T-cell (primary cell): ENCODE measurements at regions not wholly inside any gene's neighbourhood (a gene's known extent, or its start where the extent isn't known, plus 50 kb on each side); places are given as distances from the start of the nearest gene placed in this dataset.

Experiments used
- ATAC-seq, 4 experiments: fragments of 200-7000 bp in 3 of 4; fragments of 150-1000 bp in 1 of 4; cut with Tn5 transposase; replicated peaks in 1 of 4; 1 replicate in 3 of 4; 2 replicates in 1 of 4; pipeline ENCODE4 v1.10.0; 2021; ENCODE audit warnings: moderate library complexity in 3 of 4, mild to moderate bottlenecking in 2 of 4, moderate number of reproducible peaks in 1 of 4
- CTCF ChIA-PET, 2 donors: fragments of 300-600 bp; sonication (Branson Sonifier 250); formaldehyde crosslinking; loops; one replicate each; lab custom pipeline; 2022; ENCODE audit warnings: antibody characterized with exemption in 2 of 2; lab: Charles Lee
- POLR2A ChIA-PET, 2 donors: fragments of 300-600 bp; sonication (Branson Sonifier 250); formaldehyde crosslinking; loops; one replicate each; lab custom pipeline; 2022; ENCODE audit warnings: antibody characterized with exemption in 2 of 2; lab: Charles Lee
- DNase-seq, 35 experiments: peaks; one replicate each; pipeline versions ENCODE4 v3.0.0 to v3.0.0-alpha.2; 2013 to 2023
- H3K27ac ChIP-seq: one replicate; pipeline ENCODE4 v1.5.1; 2013; ENCODE audit warnings: low read length
- H3K27me3 ChIP-seq, 2 experiments: replicated peaks in 1 of 2; 1 replicate in 1 of 2; 2 replicates in 1 of 2; pipeline versions ENCODE4 v1.6.1 to v1.7.0; 2013; ENCODE audit warnings: low read length in 1 of 2, mixed read lengths in 1 of 2; ENCODE audit not compliant: control insufficient read depth in 2 of 2, insufficient read depth in 2 of 2; ENCODE audit errors: extremely low read depth in 1 of 2
- H3K36me3 ChIP-seq, 2 donors: 1 replicate in 1 of 2; 2 replicates in 1 of 2; pipeline versions ENCODE4 v1.6.1 to v1.7.0; 2013; ENCODE audit warnings: low read length in 1 of 2; ENCODE audit not compliant: control insufficient read depth in 2 of 2, insufficient read depth in 1 of 2; ENCODE audit errors: extremely low read depth in 1 of 2
- H3K4me1 ChIP-seq, 2 experiments: 1 replicate in 1 of 2; 2 replicates in 1 of 2; pipeline versions ENCODE4 v1.6.1 to v1.7.0; 2013; ENCODE audit warnings: low read length in 2 of 2, mixed read lengths in 1 of 2; ENCODE audit not compliant: insufficient read depth in 2 of 2, control insufficient read depth in 1 of 2; ENCODE audit errors: extremely low read depth in 1 of 2
- H3K4me3 ChIP-seq, 2 donors: 1 replicate in 1 of 2; 2 replicates in 1 of 2; pipeline versions ENCODE4 v1.5.1 to v1.7.0; 2013; ENCODE audit warnings: mild to moderate bottlenecking in 2 of 2, low read length in 1 of 2, moderate library complexity in 1 of 2; ENCODE audit not compliant: control insufficient read depth in 1 of 2; ENCODE audit errors: extremely low read depth in 1 of 2
- H3K9me3 ChIP-seq: 2 replicates; pipeline ENCODE4 v1.7.0; 2013
- H3K27ac Mint-ChIP-seq, 2 donors: one replicate each; pipeline ENCODE4 v1.8.0; 2020 to 2021; ENCODE audit warnings: mild to moderate bottlenecking in 2 of 2, mixed read lengths in 2 of 2
- H3K27me3 Mint-ChIP-seq, 2 donors: one replicate each; pipeline ENCODE4 v1.8.0; 2021 to 2022; ENCODE audit warnings: mixed read lengths in 2 of 2
- H3K36me3 Mint-ChIP-seq: one replicate; pipeline ENCODE4 v1.8.0; 2021; ENCODE audit warnings: mixed read lengths
- H3K4me1 Mint-ChIP-seq, 3 donors: one replicate each; pipeline ENCODE4 v1.8.0; 2020 to 2022; ENCODE audit warnings: mixed read lengths in 3 of 3, mild to moderate bottlenecking in 1 of 3
- H3K4me3 Mint-ChIP-seq, 3 donors: one replicate each; pipeline ENCODE4 v1.8.0; 2020 to 2022; ENCODE audit warnings: mild to moderate bottlenecking in 3 of 3, mixed read lengths in 3 of 3, moderate library complexity in 3 of 3
- H3K9me3 Mint-ChIP-seq, 3 donors: one replicate each; pipeline ENCODE4 v1.8.0; 2020 to 2022; ENCODE audit warnings: mixed read lengths in 3 of 3
- WGBS: methylation state at CpG from one replicate; pipeline ENCODE4 v1.1.5; 2013; ENCODE audit warnings: missing lambda C conversion rate; ENCODE audit not compliant: insufficient coverage; 5-methylcytosine and 5-hydroxymethylcytosine counted together

GRCh38 chr4:136484996-136485395 is 1047.3 kb downstream of the PCDH18 start:
- Mint-ChIP-seq H3K36me3 (no peaks in the 10 kb centered on the region), H3K4me3 (no peak overlapping the region), H3K9me3 (peaks cover 0 to 22% (median 11%) of the 10 kb centered on the region in 3 donors), H3K27ac (no peak overlapping the region), H3K27me3 (no peaks in the 10 kb centered on the region), H3K4me1 (no peaks in the 10 kb centered on the region)
- Histone ChIP-seq H3K4me3 (no peak overlapping the region), H3K36me3 (no peaks in the 10 kb centered on the region), H3K4me1 (no peaks in the 10 kb centered on the region), H3K9me3 (no peaks in the 10 kb centered on the region), H3K27ac (no peak overlapping the region), H3K27me3 (no peaks in the 10 kb centered on the region)
- no CpG with 5 or more reads among the region's 2 CpGs for WGBS
- ChIA-PET POLR2A (no interaction called here), CTCF (no interaction called here)
- ATAC-seq, result no peak
- no peak for DNase-seq

- Mint-ChIP-seq H3K4me3 (no peak overlapping the region), H3K27me3 (no peaks in the 10 kb centered on the region), H3K4me1 (no peaks in the 10 kb centered on the region), H3K36me3 (no peaks in the 10 kb centered on the region), H3K9me3 (peaks cover 4 to 6% (median 5%) of the 10 kb centered on the region in 3 donors), H3K27ac (no peak overlapping the region)
- no peak overlapping the region for H3K4me3 ChIP-seq
- H3K4me1 ChIP-seq, result no peaks in the 10 kb centered on the region
- peaks cover 3% of the 10 kb centered on the region for H3K9me3 ChIP-seq
- POLR2A ChIA-PET, result no interaction called here
- H3K27ac ChIP-seq, result no peak overlapping the region
- ATAC-seq (no peak), DNase-seq (no peak)
- no peaks in the 10 kb centered on the region for H3K36me3 ChIP-seq
- no peaks in the 10 kb centered on the region for H3K27me3 ChIP-seq
- WGBS, result no CpG with 5 or more reads among the region's 1 CpG
- CTCF ChIA-PET, result no interaction called here
Measured at GRCh38 chr4:136476753-136477152, 1055.5 kb downstream of the PCDH18 start.

GRCh38 chr4:136471051-136471450 is 1061.2 kb downstream of the PCDH18 start:
- ChIA-PET POLR2A (no interaction called here), CTCF (interaction anchor here in 1 of 2 donors (0.6 kb wide), 1 partner anchor 94 kb away, joined by 3 read pairs; no protein-coding TSS in a partner anchor)
- peaks cover 8 to 17% (median 17%) of the 10 kb centered on the region in 3 donors for H3K9me3 Mint-ChIP-seq
- H3K9me3 ChIP-seq, result peaks cover 3% of the 10 kb centered on the region
- no peaks in the 10 kb centered on the region for H3K27me3 ChIP-seq
- no peak overlapping the region for H3K4me3 Mint-ChIP-seq
- H3K27ac ChIP-seq, result no peak overlapping the region
- no peaks in the 10 kb centered on the region for H3K36me3 ChIP-seq
- no peak overlapping the region for H3K27ac Mint-ChIP-seq
- H3K27me3 Mint-ChIP-seq, result no peaks in the 10 kb centered on the region
- H3K4me1 ChIP-seq, result no peaks in the 10 kb centered on the region
- no peaks in the 10 kb centered on the region for H3K4me1 Mint-ChIP-seq
- H3K36me3 Mint-ChIP-seq, result no peaks in the 10 kb centered on the region
- DNase-seq (no peak), ATAC-seq (no peak)
- no peak overlapping the region for H3K4me3 ChIP-seq
- 100% methylated on average over 1 of the region's 2 CpGs for WGBS

- CTCF ChIA-PET, result no interaction called here
- POLR2A ChIA-PET, result no interaction called here
- WGBS, result no CpG with 5 or more reads among the region's 1 CpG
Measured at GRCh38 chr4:136465691-136466090, 1066.6 kb downstream of the PCDH18 start.

GRCh38 chr4:136463941-136464340 is 1068.4 kb downstream of the PCDH18 start:
- Mint-ChIP-seq H3K4me1 (no peaks in the 10 kb centered on the region), H3K27ac (no peak overlapping the region), H3K36me3 (no peaks in the 10 kb centered on the region), H3K27me3 (no peaks in the 10 kb centered on the region), H3K9me3 (peaks cover 7 to 25% (median 12%) of the 10 kb centered on the region in 3 donors), H3K4me3 (no peak overlapping the region)
- no peaks in the 10 kb centered on the region for H3K9me3 ChIP-seq
- no peak for DNase-seq
- H3K27me3 ChIP-seq, result no peaks in the 10 kb centered on the region
- no peaks in the 10 kb centered on the region for H3K36me3 ChIP-seq
- ChIA-PET CTCF (no interaction called here), POLR2A (interaction anchor here in 1 of 2 donors (0.6 kb wide), 1 partner anchor 54 kb away, joined by 4 read pairs; no protein-coding TSS in a partner anchor)
- no peak for ATAC-seq
- H3K4me1 ChIP-seq, result no peaks in the 10 kb centered on the region
- no peak overlapping the region for H3K4me3 ChIP-seq
- H3K27ac ChIP-seq, result no peak overlapping the region
- 100% methylated on average over 1 of the region's 1 CpG for WGBS

More at GRCh38 chr4:136465691-136466090, 1066.6 kb downstream of the PCDH18 start:
- Histone ChIP-seq H3K9me3 (no peaks in the 10 kb centered on the region), H3K36me3 (no peaks in the 10 kb centered on the region), H3K4me3 (no peak overlapping the region), H3K4me1 (no peaks in the 10 kb centered on the region), H3K27me3 (no peaks in the 10 kb centered on the region), H3K27ac (no peak overlapping the region)
- DNase-seq (no peak), ATAC-seq (no peak)
- Mint-ChIP-seq H3K9me3 (peaks cover 12 to 33% (median 13%) of the 10 kb centered on the region in 3 donors), H3K27me3 (no peaks in the 10 kb centered on the region), H3K4me1 (no peaks in the 10 kb centered on the region), H3K4me3 (no peak overlapping the region), H3K27ac (no peak overlapping the region), H3K36me3 (no peaks in the 10 kb centered on the region)

- Mint-ChIP-seq H3K9me3 (peaks cover 2 to 20% (median 9%) of the 10 kb centered on the region in 3 donors), H3K27me3 (no peaks in the 10 kb centered on the region), H3K36me3 (no peaks in the 10 kb centered on the region), H3K4me3 (no peak overlapping the region), H3K27ac (no peak overlapping the region), H3K4me1 (no peaks in the 10 kb centered on the region)
- no peaks in the 10 kb centered on the region for H3K4me1 ChIP-seq
- ATAC-seq, result no peak
- H3K27ac ChIP-seq, result no peak overlapping the region
- DNase-seq, result no peak
- no peak overlapping the region for H3K4me3 ChIP-seq
- CTCF ChIA-PET, result no interaction called here
- no CpG with 5 or more reads among the region's 6 CpGs for WGBS
- H3K9me3 ChIP-seq, result no peaks in the 10 kb centered on the region
- no peaks in the 10 kb centered on the region for H3K36me3 ChIP-seq
- POLR2A ChIA-PET, result no interaction called here
- H3K27me3 ChIP-seq, result no peaks in the 10 kb centered on the region
Measured at GRCh38 chr4:136461533-136461932, 1070.8 kb downstream of the PCDH18 start.

- POLR2A ChIA-PET, result no interaction called here
- Mint-ChIP-seq H3K9me3 (peaks cover 6 to 9% (median 8%) of the 10 kb centered on the region in 3 donors), H3K27ac (no peak overlapping the region), H3K36me3 (no peaks in the 10 kb centered on the region), H3K27me3 (no peaks in the 10 kb centered on the region), H3K4me3 (no peak overlapping the region), H3K4me1 (no peaks in the 10 kb centered on the region)
- Histone ChIP-seq H3K36me3 (no peaks in the 10 kb centered on the region), H3K9me3 (no peaks in the 10 kb centered on the region), H3K27me3 (no peaks in the 10 kb centered on the region), H3K4me1 (no peaks in the 10 kb centered on the region), H3K27ac (no peak overlapping the region), H3K4me3 (no peak overlapping the region)
- ATAC-seq (no peak), DNase-seq (no peak)
- CTCF ChIA-PET, result no interaction called here
- 90% methylated on average over 4 of the region's 4 CpGs for WGBS
Measured at GRCh38 chr4:136458326-136458725, 1074.0 kb downstream of the PCDH18 start.
